Skin epidermis (tissue), 12 donors: ENCODE measurements at regions not wholly inside any gene's neighbourhood (a gene's known extent, or its start where the extent isn't known, plus 50 kb on each side); places are given as distances from the start of the nearest gene placed in this dataset.

Source experiments
- H3K27ac ChIP-seq, 21 experiments: fragments of 200-600 bp; sonication (generic) in 11 of 21; one replicate each; pipeline ENCODE4 v1.5.0; 2020; ENCODE audit warnings: mild to moderate bottlenecking in 3 of 21, inconsistent platforms in 2 of 21, moderate library complexity in 2 of 21
- H3K4me3 ChIP-seq, 7 experiments: fragments of 200-600 bp; sonication (generic) in 2 of 7; one replicate each; pipeline ENCODE4 v1.5.0; 2020; ENCODE audit warnings: inconsistent platforms in 2 of 7, mild to moderate bottlenecking in 2 of 7, moderate library complexity in 1 of 7

- no peak overlapping the region for H3K27ac ChIP-seq
- H3K4me3 ChIP-seq: no peak overlapping the region
These were observed 52.5 kb upstream of the FAM136A start for GRCh38 chr2:70354264-70354949.
